CD4-positive, alpha-beta T cell (primary cell): ENCODE measurements at regions not wholly inside any gene's neighbourhood (a gene's known extent, or its start where the extent isn't known, plus 50 kb on each side); places are given as distances from the start of the nearest gene placed in this dataset.

Experiments
- ATAC-seq: fragments of 200-7000 bp; cut with Tn5 transposase; one replicate; pipeline ENCODE4 v1.10.0; 2022; ENCODE audit warnings: mild to moderate bottlenecking; ENCODE audit not compliant: poor library complexity
- CTCF ChIA-PET: fragments of 350-600 bp; sonication (Branson Sonifier 250); formaldehyde crosslinking; loops from one replicate; lab custom pipeline; 2021; ENCODE audit warnings: antibody characterized with exemption, inconsistent platforms; lab: Charles Lee
- POLR2A ChIA-PET: fragments of 350-600 bp; sonication (Branson Sonifier 250); formaldehyde crosslinking; loops from one replicate; lab custom pipeline; 2021; ENCODE audit warnings: antibody characterized with exemption, inconsistent platforms; lab: Charles Lee
- DNase-seq, 14 experiments: peaks; one replicate each; pipeline ENCODE4 v3.0.0-alpha.2; 2013 to 2020; ENCODE audit warnings: mixed read lengths in 2 of 14
- H3K27ac ChIP-seq, 2 donors: one replicate each; pipeline versions ENCODE4 v1.5.1 to v1.7.0; 2013; ENCODE audit warnings: low read length in 2 of 2, low read depth in 1 of 2, mild to moderate bottlenecking in 1 of 2
- H3K27me3 ChIP-seq, 2 experiments: 1 replicate in 1 of 2; 2 replicates in 1 of 2; pipeline versions ENCODE4 v1.6.1 to v1.7.0; 2013; ENCODE audit warnings: low read length in 2 of 2, control low read depth in 1 of 2, mild to moderate bottlenecking in 1 of 2, moderate library complexity in 1 of 2; ENCODE audit not compliant: insufficient read depth in 2 of 2, control insufficient read depth in 1 of 2
- H3K36me3 ChIP-seq: one replicate; pipeline ENCODE4 v1.6.1; 2013; ENCODE audit warnings: low read length, control low read depth; ENCODE audit not compliant: insufficient read depth
- H3K4me1 ChIP-seq: one replicate; pipeline ENCODE4 v1.6.1; 2013; ENCODE audit warnings: low read length, control low read depth; ENCODE audit not compliant: insufficient read depth
- H3K4me3 ChIP-seq: one replicate; pipeline ENCODE4 v1.5.1; 2013; ENCODE audit warnings: mild to moderate bottlenecking, low read length, moderate library complexity
- H3K9me3 ChIP-seq, 2 experiments: 1 replicate in 1 of 2; 2 replicates in 1 of 2; pipeline versions ENCODE4 v1.6.1 to v1.7.0; 2013; ENCODE audit warnings: low read length in 2 of 2, mild to moderate bottlenecking in 2 of 2, control low read depth in 1 of 2, moderate library complexity in 1 of 2; ENCODE audit not compliant: control insufficient read depth in 1 of 2, insufficient read depth in 1 of 2
- H3K27ac Mint-ChIP-seq: one replicate; pipeline ENCODE4 v1.8.0; 2020; ENCODE audit warnings: mixed read lengths
- H3K27me3 Mint-ChIP-seq: one replicate; pipeline ENCODE4 v1.8.0; 2021; ENCODE audit warnings: mixed read lengths
- H3K36me3 Mint-ChIP-seq: one replicate; pipeline ENCODE4 v1.8.0; 2021; ENCODE audit warnings: low read depth, mixed read lengths
- H3K4me1 Mint-ChIP-seq: one replicate; pipeline ENCODE4 v1.8.0; 2021; ENCODE audit warnings: low read depth, mixed read lengths
- H3K4me3 Mint-ChIP-seq: one replicate; pipeline ENCODE4 v1.8.0; 2020; ENCODE audit warnings: mild to moderate bottlenecking, mixed read lengths
- H3K9me3 Mint-ChIP-seq: one replicate; pipeline ENCODE4 v1.8.0; 2020; ENCODE audit warnings: mixed read lengths
- intact Hi-C, 2 experiments: fragments of 100-400 bp; cut with DNase I in 1 of 2; cut with micrococcal nuclease in 1 of 2; formaldehyde crosslinking; loops; one replicate each; pipeline versions ENCODE4 v1.15.1 to v1.9.0; 2023 to 2025; cut with DNase I, micrococcal nuclease
- TF ChIP-seq, protein P1 (sequence below): fragments of 200-600 bp; IDR thresholded peaks from one replicate; pipeline ENCODE4 v1.8.0; 2022; ENCODE audit warnings: antibody characterized with exemption, mild to moderate bottlenecking

DNA sequence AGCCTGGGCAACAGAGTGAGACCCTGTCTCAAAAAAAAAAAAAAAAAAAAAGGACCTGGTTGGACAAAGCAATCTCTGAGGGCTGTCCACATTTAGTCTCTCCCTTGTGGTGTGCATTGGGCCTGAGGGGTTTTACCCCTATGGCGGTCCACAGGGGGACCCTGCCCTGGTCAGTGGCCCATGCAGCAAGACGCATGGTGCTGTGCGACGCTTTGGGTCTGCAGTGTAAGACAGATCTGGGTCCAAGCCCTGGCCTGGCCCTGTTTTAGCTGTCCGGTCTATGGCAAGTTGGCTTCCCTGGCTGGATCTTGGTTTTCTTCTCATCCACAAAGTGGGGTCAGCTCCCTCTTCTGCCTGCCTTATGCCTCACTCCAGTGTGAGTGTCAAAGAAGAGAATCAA is 123.2 kb upstream of the NLRP1 start:
- ATAC-seq, result no peak
- no peak for DNase-seq
- Mint-ChIP-seq H3K4me3 (no peak overlapping the region), H3K27me3 (peaks cover 60% of the 10 kb centered on the region), H3K27ac (no peak overlapping the region), H3K4me1 (no peaks in the 10 kb centered on the region), H3K36me3 (no peaks in the 10 kb centered on the region), H3K9me3 (peaks cover under 1% of the 10 kb centered on the region)
- POLR2A ChIA-PET, result no interaction called here
- H3K27ac ChIP-seq, result no peak overlapping the region
- intact Hi-C loops, result loop anchor here (1.0 to 10.0 kb wide), 2 partner anchors 120 to 727 kb away; partner anchors contain the start of gene AIPL1 (in 1 of the 2)
- H3K27me3 ChIP-seq, result peaks cover 2 to 23% of the 10 kb centered on the region in 2 experiments
- no peaks in the 10 kb centered on the region for H3K36me3 ChIP-seq
- peaks cover 0 to 4% of the 10 kb centered on the region in 2 experiments for H3K9me3 ChIP-seq
- CTCF ChIA-PET, result interaction anchor here (1.4 to 1.6 kb wide), 2 partner anchors 120 kb away, joined by 4 to 12 read pairs; no protein-coding TSS in a partner anchor
- H3K4me1 ChIP-seq, result no peaks in the 10 kb centered on the region
- TF ChIP-seq, protein P1, sequence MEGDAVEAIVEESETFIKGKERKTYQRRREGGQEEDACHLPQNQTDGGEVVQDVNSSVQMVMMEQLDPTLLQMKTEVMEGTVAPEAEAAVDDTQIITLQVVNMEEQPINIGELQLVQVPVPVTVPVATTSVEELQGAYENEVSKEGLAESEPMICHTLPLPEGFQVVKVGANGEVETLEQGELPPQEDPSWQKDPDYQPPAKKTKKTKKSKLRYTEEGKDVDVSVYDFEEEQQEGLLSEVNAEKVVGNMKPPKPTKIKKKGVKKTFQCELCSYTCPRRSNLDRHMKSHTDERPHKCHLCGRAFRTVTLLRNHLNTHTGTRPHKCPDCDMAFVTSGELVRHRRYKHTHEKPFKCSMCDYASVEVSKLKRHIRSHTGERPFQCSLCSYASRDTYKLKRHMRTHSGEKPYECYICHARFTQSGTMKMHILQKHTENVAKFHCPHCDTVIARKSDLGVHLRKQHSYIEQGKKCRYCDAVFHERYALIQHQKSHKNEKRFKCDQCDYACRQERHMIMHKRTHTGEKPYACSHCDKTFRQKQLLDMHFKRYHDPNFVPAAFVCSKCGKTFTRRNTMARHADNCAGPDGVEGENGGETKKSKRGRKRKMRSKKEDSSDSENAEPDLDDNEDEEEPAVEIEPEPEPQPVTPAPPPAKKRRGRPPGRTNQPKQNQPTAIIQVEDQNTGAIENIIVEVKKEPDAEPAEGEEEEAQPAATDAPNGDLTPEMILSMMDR, result no peak
- H3K4me3 ChIP-seq, result no peak overlapping the region

DNA sequence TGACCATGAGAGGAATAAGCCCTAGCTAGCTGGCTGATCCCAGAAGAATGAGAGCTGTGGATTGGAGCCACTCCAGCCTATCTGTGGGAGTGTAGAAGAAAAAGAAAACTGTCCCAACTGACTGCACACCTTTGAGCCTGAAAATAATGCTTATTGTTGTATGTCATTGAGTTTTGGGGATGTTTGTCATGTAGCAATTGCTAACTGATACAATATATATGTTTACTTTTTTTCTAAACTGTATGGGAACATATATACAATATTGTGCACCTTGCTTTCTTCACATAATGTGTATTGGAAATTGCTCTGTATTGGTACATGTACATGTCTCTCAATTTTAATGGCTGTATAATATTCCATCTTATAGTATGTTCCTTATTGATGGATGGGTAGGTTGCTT is 124.0 kb upstream of the NLRP1 start:
- TF ChIP-seq, protein P1, result no peak
- H3K36me3 Mint-ChIP-seq, result no peaks in the 10 kb centered on the region
- intact Hi-C loops, result loop anchor here in 1 of 2 experiments (10.0 kb wide), 1 partner anchor 726 kb away; the partner anchor contains the start of gene AIPL1
- Histone ChIP-seq H3K27ac (no peak overlapping the region), H3K4me3 (no peak overlapping the region), H3K27me3 (peaks cover 4 to 26% of the 10 kb centered on the region in 2 experiments), H3K4me1 (no peaks in the 10 kb centered on the region), H3K9me3 (no peaks in the 10 kb centered on the region), H3K36me3 (no peaks in the 10 kb centered on the region)
- CTCF ChIA-PET, result interaction anchor here (1.4 kb wide), 1 partner anchor 121 kb away, joined by 4 read pairs; no protein-coding TSS in a partner anchor
- no peak overlapping the region for H3K27ac Mint-ChIP-seq
- peaks cover 60% of the 10 kb centered on the region for H3K27me3 Mint-ChIP-seq
- ATAC-seq (no peak), DNase-seq (no peak)
- no peaks in the 10 kb centered on the region for H3K4me1 Mint-ChIP-seq
- POLR2A ChIA-PET, result no interaction called here
- H3K9me3 Mint-ChIP-seq, result no peaks in the 10 kb centered on the region
- no peak overlapping the region for H3K4me3 Mint-ChIP-seq

DNA sequence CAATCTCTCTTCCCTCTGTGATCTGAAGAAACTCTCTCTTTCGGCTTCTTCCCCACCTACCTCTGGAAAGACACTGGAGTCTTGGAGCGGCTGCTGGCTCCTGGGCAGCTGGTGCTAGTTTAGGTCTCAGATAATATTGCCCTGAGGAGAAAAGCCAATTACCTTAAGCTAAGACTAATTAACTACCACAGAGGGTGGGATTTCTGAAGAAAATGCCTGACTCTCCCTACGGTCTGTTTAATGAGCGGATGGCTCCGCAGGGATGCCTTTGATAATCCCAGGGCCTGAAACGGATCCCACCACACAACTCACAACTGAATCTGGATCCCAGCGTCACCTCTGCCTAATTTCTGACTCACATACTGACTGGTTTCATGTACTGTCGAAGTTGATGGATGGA is 127.0 kb upstream of the NLRP1 start:
- intact Hi-C loops, result no loop called here
- no peak overlapping the region for H3K4me3 Mint-ChIP-seq
- Histone ChIP-seq H3K36me3 (no peaks in the 10 kb centered on the region), H3K9me3 (no peaks in the 10 kb centered on the region), H3K4me1 (no peaks in the 10 kb centered on the region), H3K27me3 (peaks cover 11 to 36% of the 10 kb centered on the region in 2 experiments), H3K27ac (no peak overlapping the region), H3K4me3 (no peak overlapping the region)
- TF ChIP-seq, protein P1, result no peak
- peaks cover 74% of the 10 kb centered on the region for H3K27me3 Mint-ChIP-seq
- H3K27ac Mint-ChIP-seq, result no peak overlapping the region
- H3K36me3 Mint-ChIP-seq, result no peaks in the 10 kb centered on the region
- CTCF ChIA-PET, result no interaction called here
- DNase-seq (no peak), ATAC-seq (no peak)
- H3K9me3 Mint-ChIP-seq, result no peaks in the 10 kb centered on the region
- POLR2A ChIA-PET, result no interaction called here
- H3K4me1 Mint-ChIP-seq, result no peaks in the 10 kb centered on the region
